ENCODE measurements at regions not wholly inside any gene's neighbourhood (a gene's known extent, or its start where the extent isn't known, plus 50 kb on each side); places are given as distances from the start of the nearest gene placed in this dataset.
"Not testable (repeated sequence)": the region's sequence is repeated elsewhere in the genome, so short reads cannot be mapped to it uniquely, and the experiment has no call there.

- no peak for TF ChIP-seq CTCF (conservative IDR thresholded peaks at IDR 0.05; ENCODE audit: low read depth)
- ChIA-PET CTCF (no interaction called here), POLR2A (ENCODE audit: low non-redundant PET) (no interaction called here)
- no peak overlapping the region for H3K27ac ChIP-seq
- DNase-seq (ENCODE audit: low spot score), result no peak
Observed at GRCh38 chr18:71374294-71375000, 1085.6 kb downstream of the SOCS6 start.

- ChIA-PET POLR2A (ENCODE audit: low non-redundant PET) (no interaction called here), CTCF (no interaction called here)
- H3K27ac ChIP-seq, result no peak overlapping the region
- no peak for TF ChIP-seq CTCF (conservative IDR thresholded peaks at IDR 0.05; ENCODE audit: low read depth)
- no peak for DNase-seq (ENCODE audit: low spot score)
Observed at GRCh38 chr18:71371951-71372605, 1083.2 kb downstream of the SOCS6 start.

GRCh38 chr18:71370671-71371445 lies 1082.0 kb downstream of the SOCS6 start:
- POLR2A ChIA-PET (ENCODE audit: low non-redundant PET), result no interaction called here
- CTCF ChIA-PET, result no interaction called here
- no peak for TF ChIP-seq CTCF (conservative IDR thresholded peaks at IDR 0.05; ENCODE audit: low read depth)
- no peak overlapping the region for H3K27ac ChIP-seq
- no peak for DNase-seq (ENCODE audit: low spot score)

GRCh38 chr18:71370095-71370494 lies 1081.2 kb downstream of the SOCS6 start:
- TF ChIP-seq CTCF (conservative IDR thresholded peaks at IDR 0.05; ENCODE audit: low read depth), result no peak
- DNase-seq (ENCODE audit: low spot score), result no peak
- CTCF ChIA-PET, result no interaction called here
- H3K27ac ChIP-seq, result no peak overlapping the region
- POLR2A ChIA-PET (ENCODE audit: low non-redundant PET), result no interaction called here

- no peak for TF ChIP-seq CTCF (conservative IDR thresholded peaks at IDR 0.05; ENCODE audit: low read depth)
- ChIA-PET POLR2A (ENCODE audit: low non-redundant PET) (no interaction called here), CTCF (no interaction called here)
- H3K27ac ChIP-seq, result no peak overlapping the region
- no peak for DNase-seq (ENCODE audit: low spot score)
Observed at GRCh38 chr18:71362140-71362539, 1073.3 kb downstream of the SOCS6 start.

GRCh38 chr18:71355599-71355998 lies 1066.8 kb downstream of the SOCS6 start:
- DNase-seq (ENCODE audit: low spot score); POLR2A ChIA-PET (ENCODE audit: low non-redundant PET); H3K27ac ChIP-seq: not testable (repeated sequence)
- CTCF ChIA-PET, result interaction anchor here (0.7 kb wide), 1 partner anchor 1372 kb away, joined by 6 read pairs; no protein-coding TSS in a partner anchor

- POLR2A ChIA-PET (ENCODE audit: low non-redundant PET), result no interaction called here
- TF ChIP-seq CTCF (conservative IDR thresholded peaks at IDR 0.05; ENCODE audit: low read depth), result no peak
- DNase-seq (ENCODE audit: low spot score), result no peak
- CTCF ChIA-PET, result no interaction called here
- H3K27ac ChIP-seq, result no peak overlapping the region
Observed at GRCh38 chr18:71352618-71353017, 1063.8 kb downstream of the SOCS6 start.
